GM18505 (cell line): ENCODE measurements at regions not wholly inside any gene's neighbourhood (a gene's known extent, or its start where the extent isn't known, plus 50 kb on each side); places are given as distances from the start of the nearest gene placed in this dataset.

Experiments used
- ATAC-seq: cut with Tn5 transposase; IDR thresholded peaks from one replicate; pipeline ENCODE4 v1.9.1; 2021; ENCODE audit not compliant: unreplicated experiment
- POLR2A ChIP-seq: IDR thresholded peaks from 4 replicates; pipeline ENCODE4 v1.6.1; 2011; ENCODE audit warnings: borderline replicate concordance; ENCODE audit not compliant: insufficient read depth, insufficient read length; ENCODE audit errors: extremely low read depth

DNA sequence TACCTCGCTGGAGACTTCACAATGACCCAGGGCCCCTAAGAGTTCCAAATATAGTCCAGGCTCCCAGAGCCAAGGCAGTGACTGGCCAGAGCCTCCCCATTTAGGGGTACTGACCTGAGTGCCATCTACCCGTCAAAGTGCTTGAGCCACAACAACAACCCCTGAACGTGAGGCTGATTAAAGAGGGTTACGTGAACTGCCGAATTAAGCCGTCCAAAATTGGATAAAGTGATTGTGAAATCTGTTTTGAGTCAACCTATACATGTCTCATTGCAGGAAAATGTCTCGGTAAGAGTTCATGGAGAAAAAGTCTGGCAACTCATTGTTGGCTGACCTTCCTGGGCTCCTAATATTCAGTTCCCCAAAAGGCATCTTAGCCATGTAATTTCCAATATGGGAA, 116.3 kb downstream of the TTC32 start:
- no peak for TF ChIP-seq POLR2A
- no peak for ATAC-seq

DNA sequence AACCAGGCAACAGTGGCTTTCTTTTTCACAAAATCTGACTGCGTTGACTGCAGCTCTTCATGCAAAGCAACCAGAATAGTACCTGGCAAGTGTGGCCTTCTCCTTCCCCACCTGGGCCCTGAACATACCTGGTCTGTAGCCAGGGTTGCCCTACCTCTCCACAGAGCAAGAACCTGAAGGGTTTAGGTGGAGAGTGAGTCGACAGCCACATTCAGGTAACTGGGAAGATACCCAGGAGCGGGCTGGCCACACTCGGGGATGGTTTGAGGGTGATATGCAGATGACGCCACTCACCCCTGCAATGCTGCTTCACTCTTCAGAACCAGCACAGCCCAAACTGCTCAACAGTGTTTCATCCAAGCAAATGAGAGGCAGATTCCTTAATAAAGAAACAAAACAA, 117.3 kb downstream of the TTC32 start:
- no peak for ATAC-seq
- TF ChIP-seq POLR2A = no peak

DNA sequence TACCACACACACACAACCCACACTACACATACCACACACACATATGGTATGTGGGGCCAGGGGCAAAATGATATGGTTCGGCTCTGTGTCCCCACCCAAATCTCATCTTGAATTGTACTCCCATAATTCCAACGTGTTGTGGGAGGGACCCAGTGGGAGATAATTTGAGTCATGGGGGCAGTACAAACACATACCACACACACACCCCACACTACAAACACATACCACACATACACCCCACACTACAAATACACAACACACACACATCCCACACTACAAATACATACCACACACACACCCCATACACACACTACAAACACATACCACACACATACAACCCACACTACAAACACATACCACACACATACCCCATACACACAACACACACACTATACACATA, 117.8 kb downstream of the TTC32 start:
- ATAC-seq = no peak
- TF ChIP-seq POLR2A = no peak

DNA sequence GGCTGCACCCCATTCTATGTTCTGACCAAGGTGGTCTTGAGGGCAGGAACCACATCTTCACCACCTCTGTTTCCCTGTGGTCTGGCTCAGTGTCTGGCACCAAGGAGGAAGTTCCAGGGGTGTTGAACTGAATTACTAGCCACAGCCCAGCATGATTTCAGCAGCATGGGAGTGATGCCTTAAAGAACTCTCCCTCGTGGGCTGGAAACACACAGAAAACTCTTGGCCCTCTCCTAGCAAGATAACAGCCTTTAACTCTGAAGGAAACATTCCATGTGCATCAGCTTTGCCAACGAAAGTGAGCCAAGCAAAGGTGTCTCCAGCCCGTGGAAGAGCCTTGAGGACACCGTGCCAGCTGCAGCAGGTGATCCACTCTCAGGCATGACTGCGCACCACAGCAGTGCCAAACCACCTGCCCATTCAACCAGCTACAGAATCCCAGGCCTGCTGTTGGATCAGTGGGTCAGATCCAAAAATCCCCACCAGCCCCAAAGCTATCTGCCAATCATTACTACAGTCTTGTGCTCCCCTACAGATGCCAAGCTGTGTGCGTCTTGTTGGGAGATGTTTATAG, 124.8 kb downstream of the TTC32 start:
- no peak for ATAC-seq
- TF ChIP-seq POLR2A = no peak

DNA sequence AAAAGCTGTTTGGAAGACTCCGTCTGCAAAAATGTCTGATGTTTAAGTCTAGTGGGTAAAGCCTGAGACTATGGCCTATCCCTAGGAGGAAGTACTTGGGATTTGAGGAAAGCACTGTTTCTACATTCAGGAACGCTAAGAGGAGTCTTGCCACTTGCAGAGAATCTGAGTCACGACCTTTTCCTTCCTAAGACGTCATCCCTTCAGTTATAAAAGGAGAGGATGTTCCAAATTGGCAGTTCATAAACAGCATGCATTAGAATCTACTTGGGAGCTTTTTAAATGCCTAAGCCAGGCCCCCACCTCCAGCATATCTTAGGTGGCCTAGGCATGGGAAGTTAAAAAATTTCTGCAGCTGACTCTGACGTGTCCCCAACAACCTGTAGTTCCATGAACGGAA, 125.9 kb downstream of the TTC32 start:
- TF ChIP-seq POLR2A = no peak
- ATAC-seq = no peak

DNA sequence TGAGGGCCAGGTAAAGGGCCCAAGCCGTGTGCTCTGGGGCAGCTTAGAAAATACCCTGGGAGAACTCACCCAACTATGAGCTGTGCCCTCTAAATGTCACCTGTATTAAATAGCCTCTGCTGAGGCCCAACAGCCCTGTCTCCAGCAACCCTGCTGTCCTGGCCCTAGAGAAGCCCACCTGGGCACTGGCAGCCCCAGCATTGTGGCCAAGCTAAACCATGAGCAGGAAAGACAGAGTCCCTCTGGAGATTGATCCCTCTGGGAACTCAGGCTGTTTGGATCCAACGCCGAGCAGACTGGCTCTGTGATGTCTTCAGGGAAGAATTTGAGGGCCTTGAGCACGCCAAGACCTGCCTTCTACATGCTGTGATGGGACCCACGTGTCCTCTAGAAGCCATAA, 126.5 kb downstream of the TTC32 start:
- ATAC-seq = no peak
- no peak for TF ChIP-seq POLR2A

DNA sequence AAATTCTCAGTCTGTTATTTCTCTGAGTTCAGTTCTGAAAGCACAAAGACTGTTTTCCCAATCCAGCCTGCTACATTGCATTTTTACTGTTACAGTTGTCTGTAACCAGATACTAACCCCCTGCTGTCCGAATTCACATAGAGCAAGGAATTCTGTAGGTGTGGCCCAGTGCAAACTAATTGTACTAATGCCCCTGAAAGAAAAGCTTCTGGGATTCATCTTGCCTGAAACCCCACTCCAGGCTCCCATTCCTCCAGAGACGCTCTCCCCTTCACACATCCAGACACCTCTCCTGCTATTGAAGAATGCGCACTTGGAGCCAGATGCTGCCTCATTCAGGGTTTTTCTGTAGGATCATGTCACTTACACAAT, 127.0 kb downstream of the TTC32 start:
- TF ChIP-seq POLR2A = no peak
- ATAC-seq = no peak

DNA sequence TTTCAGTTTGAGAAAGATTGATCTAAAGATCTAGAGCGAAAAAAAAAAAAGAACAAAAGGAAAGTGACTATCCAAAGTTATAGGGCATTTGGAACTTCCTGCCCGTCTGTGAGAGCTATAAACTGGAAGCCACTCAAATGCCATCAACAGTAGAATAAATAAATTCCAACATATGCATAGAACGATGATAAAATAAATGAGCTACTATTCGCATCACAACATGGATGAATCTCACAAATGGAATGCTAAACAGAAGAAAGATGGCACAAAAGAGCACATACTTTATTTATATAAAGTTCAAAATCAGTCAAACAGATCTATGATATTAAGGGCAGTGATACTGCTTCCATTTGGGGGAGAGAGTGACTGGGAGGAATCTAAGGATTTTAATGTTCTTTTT, 128.8 kb downstream of the TTC32 start:
- TF ChIP-seq POLR2A = no peak
- no peak for ATAC-seq

DNA sequence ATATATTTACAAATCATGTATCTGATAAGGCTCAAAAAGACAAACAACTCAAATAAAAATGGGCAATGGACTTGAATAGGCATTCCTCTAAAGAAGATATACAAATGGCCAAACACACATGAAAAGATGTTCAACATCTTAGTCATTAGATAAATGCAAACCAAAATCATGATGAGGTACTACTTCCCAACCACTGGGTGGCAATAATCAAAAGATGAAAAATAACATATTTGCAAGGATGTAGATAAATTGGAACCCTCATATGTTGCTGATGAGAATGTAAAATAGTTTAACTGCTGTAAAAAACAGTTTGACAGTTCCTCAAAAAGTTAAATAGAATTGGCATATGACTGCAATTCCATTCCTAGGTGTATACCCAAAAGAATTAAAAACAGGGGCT, 132.3 kb downstream of the TTC32 start:
- TF ChIP-seq POLR2A = no peak
- ATAC-seq = no peak

DNA sequence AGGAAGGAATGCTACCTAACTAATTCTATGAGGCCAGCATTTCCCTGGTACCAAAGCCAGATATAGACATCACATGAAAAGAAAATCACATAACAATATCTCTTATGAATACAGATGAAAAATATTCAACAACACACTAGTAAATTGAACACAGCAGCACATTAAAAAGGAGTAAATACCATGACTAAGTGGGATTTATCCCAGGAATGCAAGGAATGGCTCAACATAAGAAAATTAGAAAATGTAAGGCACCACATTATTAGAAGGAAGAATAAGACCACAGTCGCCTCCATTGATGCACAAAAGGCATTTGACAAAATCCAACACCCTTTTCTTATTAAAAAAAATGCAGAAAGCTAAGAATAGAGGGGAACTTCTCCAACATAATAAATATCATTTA, 133.9 kb downstream of the TTC32 start:
- TF ChIP-seq POLR2A = no peak
- no peak for ATAC-seq

DNA sequence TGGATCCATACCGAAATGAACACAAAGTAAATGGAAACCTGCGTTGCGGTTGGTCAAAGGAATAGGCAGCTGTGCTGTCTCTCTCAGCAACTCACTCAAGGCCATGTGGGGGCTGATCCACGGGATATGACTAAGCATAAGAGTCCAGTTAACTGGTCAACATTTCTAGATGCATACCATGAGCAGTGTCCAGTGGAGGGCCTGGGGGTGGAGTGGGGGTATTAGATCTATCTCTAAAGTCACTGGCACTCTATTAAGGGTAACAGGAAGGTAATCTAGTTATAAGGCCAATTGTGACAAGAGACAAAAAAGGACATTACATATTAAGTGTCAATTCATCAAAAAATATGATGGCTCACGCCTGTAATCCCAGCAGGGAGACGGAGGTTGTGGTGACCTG, 136.8 kb downstream of the TTC32 start:
- ATAC-seq = no peak
- no peak for TF ChIP-seq POLR2A

DNA sequence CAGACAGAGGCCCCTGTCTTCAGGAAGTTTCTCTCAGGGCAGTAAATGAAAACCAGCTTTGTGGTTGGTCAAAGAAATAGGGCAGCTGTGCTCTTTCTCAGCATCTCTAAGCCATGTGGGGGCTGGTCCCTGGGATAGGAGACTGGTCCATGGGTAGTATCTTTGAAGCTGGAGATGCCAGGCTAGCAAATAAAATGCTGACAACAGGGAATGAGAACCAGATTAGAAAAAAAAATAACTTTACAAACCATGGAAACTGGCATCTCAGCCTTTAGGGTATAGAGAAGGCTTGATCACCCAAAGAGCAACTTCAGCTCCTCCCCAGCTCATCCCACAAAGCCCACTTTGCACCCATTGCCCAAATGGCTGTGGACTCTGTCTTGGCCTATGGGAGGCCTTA, 138.1 kb downstream of the TTC32 start:
- TF ChIP-seq POLR2A = no peak
- ATAC-seq = no peak

DNA sequence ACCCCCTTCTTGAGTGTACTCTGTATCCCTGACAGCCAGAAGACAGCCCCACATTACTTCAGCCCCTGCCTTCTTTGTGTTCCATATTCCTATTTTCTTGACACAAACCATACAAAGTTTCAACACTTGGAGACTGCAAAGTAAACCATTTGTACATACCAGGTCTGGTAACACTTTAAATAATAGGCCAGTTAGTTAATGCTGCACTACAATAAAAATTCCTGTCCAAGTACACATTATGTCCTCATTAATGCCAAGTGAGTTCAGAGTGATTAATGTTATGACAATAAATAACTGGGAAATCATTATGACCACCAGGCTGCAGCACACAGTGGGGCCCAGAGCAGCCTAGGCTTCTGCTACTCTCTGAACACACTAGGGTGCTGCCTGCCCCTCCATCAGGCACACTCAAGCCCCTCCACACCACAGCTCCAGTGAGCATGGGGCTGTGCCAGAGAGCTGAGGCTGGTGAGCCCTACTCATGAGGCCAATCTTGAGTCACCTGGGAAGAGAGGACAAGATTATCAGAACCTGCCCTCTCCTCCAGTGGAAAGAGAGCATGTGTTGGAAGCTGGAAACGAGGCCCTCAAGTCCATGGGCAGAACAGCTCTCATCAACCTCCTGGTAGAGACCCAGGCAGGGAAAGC, 138.7 kb downstream of the TTC32 start:
- TF ChIP-seq POLR2A = no peak
- no peak for ATAC-seq

DNA sequence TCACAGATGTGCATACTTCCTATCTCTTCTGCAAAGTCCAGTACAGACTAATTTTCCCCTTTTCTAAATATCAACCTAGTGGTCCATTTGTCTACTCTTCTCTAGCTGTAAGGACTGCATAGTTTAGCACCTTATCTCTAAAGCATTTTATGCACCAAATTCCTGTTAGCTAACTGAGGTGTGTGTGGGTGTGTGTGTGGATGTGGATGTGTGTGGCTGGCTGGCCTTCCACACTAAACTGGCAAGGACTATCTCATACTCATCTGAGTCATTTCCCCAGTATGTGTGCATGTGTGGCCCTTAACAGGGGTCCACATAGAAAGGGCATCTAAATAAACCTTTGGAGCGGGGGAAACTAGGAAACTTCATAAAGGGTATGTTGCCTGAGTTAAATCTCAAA, 139.6 kb downstream of the TTC32 start:
- TF ChIP-seq POLR2A = no peak
- ATAC-seq = no peak

DNA sequence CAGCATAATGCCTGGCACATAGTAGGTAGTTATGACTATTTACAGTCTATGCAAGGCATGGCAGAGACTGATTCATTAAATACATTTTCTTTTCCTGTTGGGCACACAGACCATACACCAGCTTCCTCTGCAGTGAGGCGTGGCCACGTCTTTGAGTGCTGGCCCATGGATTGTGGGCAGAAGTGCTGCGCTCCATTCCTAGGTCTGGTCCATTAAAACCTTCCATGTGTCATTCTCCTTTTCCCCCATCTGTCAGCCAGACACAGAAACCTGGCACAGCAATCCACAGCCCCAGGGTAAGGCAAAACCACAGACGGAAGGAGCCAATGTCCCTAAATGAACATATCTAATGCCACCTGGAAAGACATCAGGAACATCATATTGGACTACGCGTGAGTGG, 141.9 kb downstream of the TTC32 start:
- TF ChIP-seq POLR2A = no peak
- ATAC-seq = no peak
